Thyroid gland (tissue), 4 donors: ENCODE measurements at regions not wholly inside any gene's neighbourhood (a gene's known extent, or its start where the extent isn't known, plus 50 kb on each side); places are given as distances from the start of the nearest gene placed in this dataset.
A peak's percentile ranks its signal among the peaks of the same experiment; 100 is the strongest.

ENCODE experiments used
- DNase-seq, 2 donors: peaks; one replicate each; pipeline ENCODE4 v3.0.0-alpha.2; 2019
- H3K27ac ChIP-seq, 3 donors: fragments of 200-600 bp; sonication (generic); 1 replicate in 2 of 3; 2 replicates in 1 of 3; pipeline ENCODE4 v1.5.1; 2016 to 2019; ENCODE audit warnings: mild to moderate bottlenecking in 1 of 3, moderate library complexity in 1 of 3
- H3K27me3 ChIP-seq: fragments of 200-600 bp; sonication (generic); one replicate; pipeline ENCODE4 v1.5.1; 2019
- H3K36me3 ChIP-seq, 2 donors: fragments of 200-600 bp; sonication (generic); one replicate each; pipeline ENCODE4 v1.5.1; 2016 to 2019
- H3K4me1 ChIP-seq, 2 donors: fragments of 200-600 bp; sonication (generic); one replicate each; pipeline ENCODE4 v1.5.1; 2017 to 2019
- H3K4me3 ChIP-seq, 3 donors: fragments of 200-600 bp; sonication (generic); replicated peaks in 1 of 3; 1 replicate in 2 of 3; 2 replicates in 1 of 3; pipeline ENCODE4 v1.5.1; 2016; ENCODE audit warnings: mild to moderate bottlenecking in 1 of 3
- H3K9me3 ChIP-seq: fragments of 200-600 bp; sonication (generic); one replicate; pipeline ENCODE4 v1.5.1; 2017
- POLR2A ChIP-seq, 2 donors: fragments of 450-650 bp; IDR thresholded peaks; one replicate each; pipeline ENCODE4 v1.6.1; 2017; ENCODE audit warnings: antibody characterized with exemption in 2 of 2, mild to moderate bottlenecking in 2 of 2, moderate library complexity in 1 of 2
- WGBS, 2 donors: methylation state at CpG; one replicate each; pipeline ENCODE4 v1.1.5; 2017; 5-methylcytosine and 5-hydroxymethylcytosine counted together
- intact Hi-C: fragments of 100-400 bp; cut with DNase I; formaldehyde crosslinking; loops from one replicate; pipeline ENCODE4 v1.15.1; 2023
- TF ChIP-seq, protein P1 (sequence below), 6 experiments: fragments of 200-600 bp in 3 of 6; fragments of 450-650 bp in 3 of 6; sonication (generic) in 3 of 6; IDR thresholded peaks; one replicate each; pipeline ENCODE4 v1.5.1; 2016 to 2019; ENCODE audit warnings: antibody characterized with exemption in 6 of 6, mild to moderate bottlenecking in 2 of 6, inconsistent platforms in 1 of 6, moderate library complexity in 1 of 6

DNA sequence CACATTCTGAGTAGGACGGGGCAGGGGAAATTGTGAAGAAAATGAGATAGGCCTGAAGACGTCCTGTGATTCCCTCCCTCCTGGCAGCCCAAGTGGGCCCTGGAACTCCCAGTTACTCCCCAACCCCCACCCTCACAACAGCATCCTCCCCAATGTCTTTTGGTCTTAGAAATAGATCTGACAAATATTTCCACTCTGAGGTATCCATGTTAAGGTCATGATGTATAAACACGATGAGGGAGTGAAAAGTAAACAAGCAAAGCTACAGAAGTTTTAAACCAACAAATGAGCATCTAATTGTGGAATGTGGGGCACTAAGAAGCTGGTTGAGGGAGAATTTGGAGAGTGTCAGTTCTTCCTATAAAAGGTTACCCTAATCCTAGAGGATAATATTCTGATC, 103.7 kb upstream of the AADACL2 start:
- H3K4me1 ChIP-seq = no peaks in the 10 kb centered on the region
- WGBS, 2 donors = 65 to 68% methylated on average over 3 of the region's 3 CpGs
- H3K27me3 ChIP-seq = no peaks in the 10 kb centered on the region
- H3K27ac ChIP-seq = no peak overlapping the region
- H3K36me3 ChIP-seq = no peaks in the 10 kb centered on the region
- H3K4me3 ChIP-seq = no peak overlapping the region
- H3K9me3 ChIP-seq = no peaks in the 10 kb centered on the region
- DNase-seq = no peak
- no peak for TF ChIP-seq POLR2A (IDR thresholded peaks at IDR 0.05)
- intact Hi-C loops = no loop called here

DNA sequence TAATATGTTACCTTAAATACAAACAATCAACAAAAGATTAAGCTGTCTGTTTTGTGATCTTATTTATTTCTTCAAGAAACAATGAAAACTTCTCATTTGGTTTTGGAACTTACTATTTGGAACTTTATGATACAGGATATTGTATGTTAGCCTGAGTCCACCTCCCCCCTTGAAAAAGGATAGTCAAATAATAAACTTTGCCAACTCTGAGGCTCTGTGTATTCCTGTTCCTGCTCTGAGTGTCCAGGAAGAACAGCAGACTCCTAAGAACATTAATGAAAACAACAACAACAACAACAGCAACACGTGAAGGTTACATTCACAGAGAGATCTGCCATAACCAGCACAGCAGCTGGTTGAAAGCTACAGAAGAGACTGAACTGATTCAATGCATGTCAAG, 108.1 kb upstream of the AADACL2 start:
- Histone ChIP-seq H3K27ac (no peak overlapping the region), H3K4me3 (no peak overlapping the region), H3K4me1 (no peaks in the 10 kb centered on the region), H3K36me3 (no peaks in the 10 kb centered on the region), H3K9me3 (no peaks in the 10 kb centered on the region), H3K27me3 (no peaks in the 10 kb centered on the region)
- DNase-seq = no peak
- WGBS, 2 donors = 73 to 84% methylated on average over 1 of the region's 1 CpG
- intact Hi-C loops = no loop called here
- no peak for TF ChIP-seq POLR2A (IDR thresholded peaks at IDR 0.05)
- TF ChIP-seq, protein P1, sequence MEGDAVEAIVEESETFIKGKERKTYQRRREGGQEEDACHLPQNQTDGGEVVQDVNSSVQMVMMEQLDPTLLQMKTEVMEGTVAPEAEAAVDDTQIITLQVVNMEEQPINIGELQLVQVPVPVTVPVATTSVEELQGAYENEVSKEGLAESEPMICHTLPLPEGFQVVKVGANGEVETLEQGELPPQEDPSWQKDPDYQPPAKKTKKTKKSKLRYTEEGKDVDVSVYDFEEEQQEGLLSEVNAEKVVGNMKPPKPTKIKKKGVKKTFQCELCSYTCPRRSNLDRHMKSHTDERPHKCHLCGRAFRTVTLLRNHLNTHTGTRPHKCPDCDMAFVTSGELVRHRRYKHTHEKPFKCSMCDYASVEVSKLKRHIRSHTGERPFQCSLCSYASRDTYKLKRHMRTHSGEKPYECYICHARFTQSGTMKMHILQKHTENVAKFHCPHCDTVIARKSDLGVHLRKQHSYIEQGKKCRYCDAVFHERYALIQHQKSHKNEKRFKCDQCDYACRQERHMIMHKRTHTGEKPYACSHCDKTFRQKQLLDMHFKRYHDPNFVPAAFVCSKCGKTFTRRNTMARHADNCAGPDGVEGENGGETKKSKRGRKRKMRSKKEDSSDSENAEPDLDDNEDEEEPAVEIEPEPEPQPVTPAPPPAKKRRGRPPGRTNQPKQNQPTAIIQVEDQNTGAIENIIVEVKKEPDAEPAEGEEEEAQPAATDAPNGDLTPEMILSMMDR (IDR thresholded peaks at IDR 0.05) = no peak

DNA sequence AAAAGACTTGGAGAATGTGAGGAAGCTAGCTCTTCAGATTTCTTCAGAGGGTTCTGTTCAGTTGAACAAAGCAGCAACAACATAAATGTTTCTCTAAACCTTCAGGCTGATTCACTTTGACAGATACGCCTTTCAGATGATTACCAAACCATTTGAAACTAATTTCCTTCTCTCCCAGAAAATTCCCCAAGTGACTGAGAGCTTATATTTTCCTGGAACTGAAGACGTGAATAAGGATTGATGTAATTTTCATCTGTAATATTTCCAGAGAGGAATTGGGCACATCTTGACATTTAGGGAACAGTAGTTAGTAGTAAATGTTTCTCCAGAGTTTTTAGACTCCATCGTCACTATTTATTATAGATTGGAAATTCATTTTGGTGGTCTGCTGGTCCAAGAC, 108.6 kb upstream of the AADACL2 start:
- intact Hi-C loops = no loop called here
- H3K36me3 ChIP-seq = no peaks in the 10 kb centered on the region
- DNase-seq = no peak
- no peak overlapping the region for H3K4me3 ChIP-seq
- no peaks in the 10 kb centered on the region for H3K9me3 ChIP-seq
- H3K27me3 ChIP-seq = no peaks in the 10 kb centered on the region
- no peak for TF ChIP-seq POLR2A (IDR thresholded peaks at IDR 0.05)
- TF ChIP-seq, protein P1 (IDR thresholded peaks at IDR 0.05) = no peak
- H3K27ac ChIP-seq = no peak overlapping the region
- 79% methylated on average over 3 of the region's 3 CpGs for WGBS, 2 donors
- H3K4me1 ChIP-seq = no peaks in the 10 kb centered on the region

DNA sequence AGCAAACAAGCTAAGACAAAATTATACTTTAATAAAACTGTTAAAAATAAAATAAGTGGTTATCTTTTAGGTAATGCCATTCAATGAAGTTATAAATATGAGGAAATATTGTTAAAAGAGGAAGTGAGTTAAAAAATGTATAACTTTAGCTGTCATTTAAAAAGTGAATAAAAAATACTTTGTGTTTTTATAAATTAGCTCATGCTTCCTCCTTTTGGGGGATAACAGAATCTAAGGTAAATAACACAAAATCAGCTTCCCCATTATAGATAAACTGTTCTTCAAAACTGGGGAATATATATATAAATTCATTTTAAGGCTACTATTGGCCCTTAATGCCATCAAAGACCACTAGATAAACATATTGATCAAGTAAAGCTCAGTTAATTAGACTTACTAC, 113.7 kb upstream of the AADACL2 start:
- H3K27me3 ChIP-seq = no peaks in the 10 kb centered on the region
- no peak for TF ChIP-seq POLR2A (IDR thresholded peaks at IDR 0.05)
- TF ChIP-seq, protein P1 (IDR thresholded peaks at IDR 0.05) = no peak
- H3K36me3 ChIP-seq = no peaks in the 10 kb centered on the region
- H3K27ac ChIP-seq = no peak overlapping the region
- H3K4me3 ChIP-seq = no peak overlapping the region
- H3K9me3 ChIP-seq = no peaks in the 10 kb centered on the region
- H3K4me1 ChIP-seq = no peaks in the 10 kb centered on the region
- intact Hi-C loops = no loop called here
- DNase-seq = no peak

DNA sequence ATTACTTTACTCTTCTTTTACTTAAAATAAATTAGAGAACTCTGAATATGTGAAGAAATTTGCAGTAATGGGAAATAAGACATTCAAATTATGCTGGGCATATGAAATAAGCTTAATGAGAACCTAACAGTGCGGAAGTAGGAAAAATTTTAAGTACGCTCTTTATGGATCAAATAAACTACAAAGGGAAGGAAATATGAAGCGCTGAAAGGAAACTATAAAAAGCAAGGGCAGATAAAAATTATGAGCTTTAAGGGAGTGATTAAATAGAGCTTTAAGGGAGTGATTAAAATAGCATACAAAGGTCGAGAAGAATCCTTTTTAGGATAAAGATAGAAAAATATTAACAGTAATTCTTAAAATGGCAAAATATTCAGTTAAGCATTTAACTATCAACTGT, 118.3 kb upstream of the AADACL2 start:
- TF ChIP-seq, protein P1 (IDR thresholded peaks at IDR 0.05) = no peak
- no peak for TF ChIP-seq POLR2A (IDR thresholded peaks at IDR 0.05)
- no peaks in the 10 kb centered on the region for H3K9me3 ChIP-seq
- WGBS, 2 donors = 73 to 78% methylated on average over 4 of the region's 4 CpGs
- intact Hi-C loops = no loop called here
- no peaks in the 10 kb centered on the region for H3K27me3 ChIP-seq
- H3K27ac ChIP-seq = no peak overlapping the region
- H3K4me3 ChIP-seq = no peak overlapping the region
- DNase-seq = no peak
- H3K4me1 ChIP-seq = no peaks in the 10 kb centered on the region
- H3K36me3 ChIP-seq = no peaks in the 10 kb centered on the region

DNA sequence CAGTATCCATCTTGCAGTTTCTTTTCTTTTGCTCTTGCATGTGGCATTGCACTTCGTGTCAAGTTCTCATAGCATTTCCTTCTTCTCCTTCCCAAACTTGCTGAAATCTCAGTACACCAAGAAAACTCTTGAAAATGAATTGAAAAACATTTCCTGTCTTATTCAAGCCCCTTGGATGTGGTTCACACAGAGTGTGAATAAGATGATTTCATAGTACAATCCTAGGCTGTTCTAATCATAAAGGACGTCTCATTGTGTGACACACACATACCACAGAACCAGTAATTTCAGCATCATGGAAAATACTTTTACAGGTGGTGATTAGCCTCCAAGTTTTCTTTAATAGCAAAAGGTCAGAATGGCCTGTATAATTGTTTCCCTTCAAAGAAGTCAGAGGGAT, 121.6 kb upstream of the AADACL2 start:
- intact Hi-C loops = no loop called here
- Histone ChIP-seq H3K27me3 (no peaks in the 10 kb centered on the region), H3K4me3 (no peak overlapping the region), H3K36me3 (no peaks in the 10 kb centered on the region), H3K4me1 (no peaks in the 10 kb centered on the region), H3K9me3 (no peaks in the 10 kb centered on the region), H3K27ac (peak overlapping the region in 1 of 3 donors; percentile 28)
- DNase-seq = no peak
- WGBS, 2 donors = 66% methylated on average over 2 of the region's 2 CpGs
- TF ChIP-seq, protein P1 (IDR thresholded peaks at IDR 0.05) = no peak
- TF ChIP-seq POLR2A (IDR thresholded peaks at IDR 0.05) = no peak
